ENCODE measurements at regions not wholly inside any gene's neighbourhood (a gene's known extent, or its start where the extent isn't known, plus 50 kb on each side); places are given as distances from the start of the nearest gene placed in this dataset.
A peak's percentile ranks its signal among the peaks of the same experiment; 100 is the strongest.

DNA sequence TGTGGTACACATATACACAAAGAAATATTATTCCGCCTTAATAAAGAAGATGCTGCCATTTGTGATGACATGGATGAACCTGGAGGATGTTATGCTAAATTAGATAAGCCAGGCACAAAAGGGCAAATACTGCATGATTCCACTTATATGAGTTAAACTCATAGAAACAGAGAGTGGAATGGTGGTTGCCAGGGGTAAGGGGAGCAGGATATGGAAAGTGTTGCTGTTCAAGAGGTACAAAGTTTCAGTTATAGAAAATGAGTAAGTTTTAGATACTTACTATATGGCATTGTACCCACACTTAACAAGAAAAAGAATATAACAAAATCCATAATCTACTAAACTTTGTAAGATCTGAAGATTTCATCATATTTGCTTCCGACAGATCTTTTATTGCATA lies 252.2 kb downstream of the SYK start:
- DNase-seq (ENCODE audit: low read depth): no peak
- TF ChIP-seq, protein P1, sequence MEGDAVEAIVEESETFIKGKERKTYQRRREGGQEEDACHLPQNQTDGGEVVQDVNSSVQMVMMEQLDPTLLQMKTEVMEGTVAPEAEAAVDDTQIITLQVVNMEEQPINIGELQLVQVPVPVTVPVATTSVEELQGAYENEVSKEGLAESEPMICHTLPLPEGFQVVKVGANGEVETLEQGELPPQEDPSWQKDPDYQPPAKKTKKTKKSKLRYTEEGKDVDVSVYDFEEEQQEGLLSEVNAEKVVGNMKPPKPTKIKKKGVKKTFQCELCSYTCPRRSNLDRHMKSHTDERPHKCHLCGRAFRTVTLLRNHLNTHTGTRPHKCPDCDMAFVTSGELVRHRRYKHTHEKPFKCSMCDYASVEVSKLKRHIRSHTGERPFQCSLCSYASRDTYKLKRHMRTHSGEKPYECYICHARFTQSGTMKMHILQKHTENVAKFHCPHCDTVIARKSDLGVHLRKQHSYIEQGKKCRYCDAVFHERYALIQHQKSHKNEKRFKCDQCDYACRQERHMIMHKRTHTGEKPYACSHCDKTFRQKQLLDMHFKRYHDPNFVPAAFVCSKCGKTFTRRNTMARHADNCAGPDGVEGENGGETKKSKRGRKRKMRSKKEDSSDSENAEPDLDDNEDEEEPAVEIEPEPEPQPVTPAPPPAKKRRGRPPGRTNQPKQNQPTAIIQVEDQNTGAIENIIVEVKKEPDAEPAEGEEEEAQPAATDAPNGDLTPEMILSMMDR (IDR thresholded peaks at IDR 0.05; ENCODE audit: control insufficient read depth, extremely low read depth, insufficient read depth): no peak

DNA sequence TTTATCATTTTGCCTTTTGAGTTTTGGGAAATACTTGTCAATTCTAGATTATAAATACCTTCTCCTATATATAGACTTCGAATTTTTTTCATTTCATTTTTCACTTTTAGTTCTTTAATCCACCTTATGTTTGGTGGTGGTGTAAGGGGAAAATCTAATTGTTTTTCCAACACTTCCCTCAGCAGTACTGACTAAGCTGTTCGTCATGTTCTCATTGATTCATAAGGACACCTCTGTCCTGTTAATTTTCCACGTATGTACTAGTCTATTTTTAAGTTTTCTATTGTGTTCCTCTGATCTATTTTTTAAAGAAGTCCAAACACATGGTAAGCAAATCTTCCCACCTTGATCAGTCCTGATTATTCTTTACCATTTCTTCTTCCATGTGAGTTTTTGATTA lies 254.2 kb downstream of the SYK start:
- TF ChIP-seq, protein P1 (IDR thresholded peaks at IDR 0.05; ENCODE audit: control insufficient read depth, extremely low read depth, insufficient read depth): no peak
- DNase-seq (ENCODE audit: low read depth): no peak
- no peak overlapping the region for H3K4me3 ChIP-seq (ENCODE audit: low read depth, low read length)

More for the DNA sequence above, 252.2 kb downstream of the SYK start:
- H3K4me3 ChIP-seq (ENCODE audit: low read depth, low read length): no peak overlapping the region

DNA sequence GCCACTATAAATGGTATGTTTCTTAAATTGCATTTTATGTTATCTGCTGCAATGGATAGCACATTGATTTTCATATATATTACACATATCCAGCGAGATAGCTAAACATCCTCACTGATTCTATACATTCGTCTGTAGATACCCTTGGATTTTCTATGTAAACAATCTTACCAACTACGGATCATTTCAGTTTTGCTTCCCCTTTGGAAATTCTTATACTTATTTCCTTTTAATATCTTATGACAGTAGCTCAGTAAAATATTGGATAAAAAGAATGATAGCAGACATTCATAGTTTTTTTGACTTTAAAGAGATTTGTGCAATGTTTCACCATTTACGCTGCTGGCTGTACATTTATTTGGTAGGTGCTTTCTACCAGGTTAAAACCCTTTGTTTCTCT lies 254.9 kb downstream of the SYK start:
- TF ChIP-seq, protein P1 (IDR thresholded peaks at IDR 0.05; ENCODE audit: control insufficient read depth, extremely low read depth, insufficient read depth): no peak
- DNase-seq (ENCODE audit: low read depth): no peak
- no peak overlapping the region for H3K4me3 ChIP-seq (ENCODE audit: low read depth, low read length)

DNA sequence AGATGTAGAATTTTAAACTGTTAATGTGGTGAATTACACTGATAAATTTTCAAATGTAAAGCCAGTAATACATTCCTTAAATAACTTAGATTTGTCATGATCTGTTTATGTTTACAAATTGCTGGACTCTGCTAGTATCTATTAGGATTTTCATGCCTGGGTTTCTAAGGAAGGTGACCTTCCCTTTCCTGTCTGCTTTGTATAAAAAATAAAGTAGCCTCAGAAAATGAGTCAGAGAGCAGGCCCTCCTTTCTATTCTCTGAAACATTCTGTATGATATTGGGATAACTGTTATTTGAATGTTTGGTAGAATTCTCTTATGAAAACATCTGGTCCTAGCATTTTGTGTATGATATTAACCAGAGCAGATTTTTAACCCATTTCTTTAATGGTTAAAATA lies 255.3 kb downstream of the SYK start:
- TF ChIP-seq, protein P1 (IDR thresholded peaks at IDR 0.05; ENCODE audit: control insufficient read depth, extremely low read depth, insufficient read depth): no peak

DNA sequence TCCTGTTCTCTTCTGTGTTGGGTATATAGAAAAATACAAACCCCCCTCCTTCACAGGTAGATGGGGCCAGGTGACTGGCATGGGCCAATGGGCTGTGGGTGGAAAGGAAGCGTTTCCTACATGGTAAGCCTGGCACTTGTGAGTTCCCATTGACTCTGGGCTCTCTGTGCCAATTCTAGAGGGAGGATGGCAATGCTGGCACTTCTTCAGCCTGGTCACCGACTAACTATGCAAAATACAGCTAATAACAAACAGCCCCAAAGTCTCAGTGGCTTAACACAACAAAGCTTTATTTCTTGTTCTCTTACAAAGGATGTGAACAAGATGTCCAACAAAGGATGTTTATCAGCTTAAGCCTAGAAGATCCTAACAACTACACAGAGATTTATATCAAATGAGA lies 258.1 kb downstream of the SYK start:
- TF ChIP-seq, protein P1 (IDR thresholded peaks at IDR 0.05; ENCODE audit: control insufficient read depth, extremely low read depth, insufficient read depth): no peak
- H3K4me3 ChIP-seq (ENCODE audit: low read depth, low read length): no peak overlapping the region
- DNase-seq (ENCODE audit: low read depth): no peak

More for the DNA sequence above, 255.3 kb downstream of the SYK start:
- DNase-seq (ENCODE audit: low read depth): no peak
- no peak overlapping the region for H3K4me3 ChIP-seq (ENCODE audit: low read depth, low read length)

DNA sequence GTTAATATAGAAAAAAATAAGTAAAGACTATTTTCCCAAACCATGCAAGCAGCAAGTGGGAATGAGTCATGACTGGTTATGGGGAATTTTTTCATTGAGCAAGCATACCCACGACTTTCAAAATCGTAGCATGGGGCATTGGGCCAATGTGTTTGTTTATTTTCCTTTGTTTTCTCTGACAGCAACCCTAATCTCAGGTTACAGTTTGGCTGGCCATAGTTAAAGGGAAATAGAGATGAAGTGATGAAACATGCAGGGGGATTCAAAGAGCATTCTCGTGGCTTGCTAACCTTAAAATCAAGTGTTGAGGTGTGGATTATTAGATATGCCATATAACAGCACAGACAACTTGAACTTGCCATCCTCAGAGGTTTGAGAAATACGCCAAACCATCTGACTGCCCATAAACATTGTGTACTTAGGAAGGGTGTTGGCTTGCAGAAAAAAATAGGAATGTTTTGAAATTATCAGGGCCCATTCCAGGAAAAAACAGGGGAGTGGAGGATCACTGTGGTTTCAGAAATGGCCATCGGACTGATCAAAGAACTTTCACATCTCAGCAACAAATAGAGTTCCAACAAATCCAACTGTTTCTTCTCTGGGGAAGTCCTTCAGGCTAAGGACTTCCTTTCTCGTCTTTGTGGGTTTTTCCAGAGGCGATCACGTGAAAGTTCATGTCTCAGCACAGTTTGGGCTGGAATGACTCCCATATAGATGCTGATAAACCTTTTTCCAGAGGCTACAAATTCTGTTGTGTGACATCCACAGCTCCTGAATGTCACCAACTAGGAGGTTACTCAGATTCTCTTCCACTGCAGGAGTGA lies 259.1 kb downstream of the SYK start:
- no peak overlapping the region for H3K4me3 ChIP-seq (ENCODE audit: low read depth, low read length)
- TF ChIP-seq, protein P1 (IDR thresholded peaks at IDR 0.05; ENCODE audit: control insufficient read depth, extremely low read depth, insufficient read depth): no peak
- peak; percentile 84 for DNase-seq (ENCODE audit: low read depth)

DNA sequence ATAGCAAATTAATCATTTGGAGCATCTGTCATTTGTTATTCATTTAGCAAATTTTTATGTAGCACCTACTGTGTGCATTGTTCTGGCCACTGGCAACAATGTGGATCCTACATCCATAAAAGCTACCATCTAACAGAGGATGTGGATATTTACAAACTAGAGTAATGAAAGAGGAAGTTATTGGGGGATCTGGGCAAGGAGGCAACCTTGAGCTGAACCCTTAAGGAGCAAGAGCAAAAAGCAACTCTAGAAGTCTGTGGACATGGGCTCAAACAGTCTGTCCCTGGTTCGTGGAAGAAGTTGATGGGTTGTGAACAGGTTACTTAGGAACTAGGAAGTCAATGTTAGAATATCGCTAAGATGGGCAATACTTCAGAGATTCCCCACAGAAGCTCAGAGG lies 259.9 kb downstream of the SYK start:
- no peak for DNase-seq (ENCODE audit: low read depth)
- TF ChIP-seq, protein P1 (IDR thresholded peaks at IDR 0.05; ENCODE audit: control insufficient read depth, extremely low read depth, insufficient read depth): no peak
- H3K4me3 ChIP-seq (ENCODE audit: low read depth, low read length): no peak overlapping the region
